VCaP (cell line): ENCODE measurements at regions not wholly inside any gene's neighbourhood (a gene's known extent, or its start where the extent isn't known, plus 50 kb on each side); places are given as distances from the start of the nearest gene placed in this dataset.

ENCODE experiments used
- H3K27ac ChIP-seq: fragments of 450-650 bp; 2 replicates; pipeline ENCODE4 v1.5.1; 2017
- TF ChIP-seq, protein P1 (sequence below): fragments of 450-650 bp; conservative IDR thresholded peaks from 2 replicates; pipeline ENCODE4 v1.5.1; 2017; ENCODE audit warnings: mild to moderate bottlenecking, moderate library complexity

GRCh38 chr2:66306483-66306882, 128.4 kb upstream of the MEIS1 start:
- H3K27ac ChIP-seq, result no peak overlapping the region
- TF ChIP-seq, protein P1, sequence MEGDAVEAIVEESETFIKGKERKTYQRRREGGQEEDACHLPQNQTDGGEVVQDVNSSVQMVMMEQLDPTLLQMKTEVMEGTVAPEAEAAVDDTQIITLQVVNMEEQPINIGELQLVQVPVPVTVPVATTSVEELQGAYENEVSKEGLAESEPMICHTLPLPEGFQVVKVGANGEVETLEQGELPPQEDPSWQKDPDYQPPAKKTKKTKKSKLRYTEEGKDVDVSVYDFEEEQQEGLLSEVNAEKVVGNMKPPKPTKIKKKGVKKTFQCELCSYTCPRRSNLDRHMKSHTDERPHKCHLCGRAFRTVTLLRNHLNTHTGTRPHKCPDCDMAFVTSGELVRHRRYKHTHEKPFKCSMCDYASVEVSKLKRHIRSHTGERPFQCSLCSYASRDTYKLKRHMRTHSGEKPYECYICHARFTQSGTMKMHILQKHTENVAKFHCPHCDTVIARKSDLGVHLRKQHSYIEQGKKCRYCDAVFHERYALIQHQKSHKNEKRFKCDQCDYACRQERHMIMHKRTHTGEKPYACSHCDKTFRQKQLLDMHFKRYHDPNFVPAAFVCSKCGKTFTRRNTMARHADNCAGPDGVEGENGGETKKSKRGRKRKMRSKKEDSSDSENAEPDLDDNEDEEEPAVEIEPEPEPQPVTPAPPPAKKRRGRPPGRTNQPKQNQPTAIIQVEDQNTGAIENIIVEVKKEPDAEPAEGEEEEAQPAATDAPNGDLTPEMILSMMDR, result no peak

DNA sequence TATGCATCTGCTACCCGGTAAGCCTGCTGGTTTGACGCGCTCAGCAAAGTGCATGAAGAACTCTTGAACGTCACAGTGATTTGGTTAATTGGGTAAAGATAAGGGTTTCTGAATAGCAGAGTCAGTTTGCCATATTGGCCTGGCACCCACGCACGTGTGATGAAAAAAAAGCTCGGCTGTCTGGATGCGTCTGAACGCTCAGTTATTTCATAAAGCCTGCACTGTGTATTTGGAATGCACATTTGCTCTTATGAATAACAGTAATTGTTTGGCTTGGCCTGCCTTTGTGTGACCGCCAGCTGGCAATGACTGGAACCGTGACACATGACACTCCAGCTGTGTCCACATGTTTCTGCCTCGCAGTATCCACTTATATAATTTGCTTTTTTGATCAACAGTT, 129.2 kb upstream of the MEIS1 start:
- H3K27ac ChIP-seq, result no peak overlapping the region
- TF ChIP-seq, protein P1, result no peak

DNA sequence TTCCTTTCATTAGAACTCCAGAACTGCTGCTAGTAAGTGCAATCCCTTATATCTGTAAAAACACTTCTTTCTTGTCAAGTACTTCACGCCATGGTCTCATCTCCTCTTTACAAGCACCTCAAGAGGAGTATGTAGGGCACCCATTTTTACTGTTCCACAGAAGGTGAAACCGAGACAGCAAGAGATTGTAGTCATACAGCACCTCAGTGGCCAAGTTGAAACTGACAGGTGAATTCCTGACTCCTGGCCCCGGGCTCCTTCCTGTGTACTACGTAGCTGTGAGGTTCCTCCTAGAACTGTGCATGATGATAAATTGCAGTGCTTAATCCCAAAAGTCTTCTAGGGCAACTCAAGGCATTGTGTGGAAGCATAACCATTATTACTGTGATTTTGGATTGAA, 131.5 kb upstream of the MEIS1 start:
- TF ChIP-seq, protein P1, result no peak
- H3K27ac ChIP-seq, result no peak overlapping the region

DNA sequence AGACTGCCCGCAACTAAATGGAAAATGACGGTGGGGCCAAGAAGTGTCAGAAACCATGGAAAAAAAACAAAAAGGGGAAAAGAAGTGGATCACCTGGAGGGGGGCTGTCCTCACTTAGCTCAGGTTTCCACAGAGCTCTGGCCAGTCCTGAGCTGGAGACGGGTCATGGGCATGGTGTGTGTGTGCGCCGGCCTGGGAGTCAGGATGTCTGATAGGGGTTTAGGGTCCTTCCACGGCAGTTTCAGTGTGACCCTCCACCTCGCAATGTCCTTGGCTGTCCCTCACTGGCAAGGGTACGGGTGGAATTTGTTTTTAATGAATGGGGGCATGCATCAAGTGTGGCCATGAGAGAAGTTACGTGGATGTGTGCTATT, 133.2 kb upstream of the MEIS1 start:
- TF ChIP-seq, protein P1, result no peak
- no peak overlapping the region for H3K27ac ChIP-seq

DNA sequence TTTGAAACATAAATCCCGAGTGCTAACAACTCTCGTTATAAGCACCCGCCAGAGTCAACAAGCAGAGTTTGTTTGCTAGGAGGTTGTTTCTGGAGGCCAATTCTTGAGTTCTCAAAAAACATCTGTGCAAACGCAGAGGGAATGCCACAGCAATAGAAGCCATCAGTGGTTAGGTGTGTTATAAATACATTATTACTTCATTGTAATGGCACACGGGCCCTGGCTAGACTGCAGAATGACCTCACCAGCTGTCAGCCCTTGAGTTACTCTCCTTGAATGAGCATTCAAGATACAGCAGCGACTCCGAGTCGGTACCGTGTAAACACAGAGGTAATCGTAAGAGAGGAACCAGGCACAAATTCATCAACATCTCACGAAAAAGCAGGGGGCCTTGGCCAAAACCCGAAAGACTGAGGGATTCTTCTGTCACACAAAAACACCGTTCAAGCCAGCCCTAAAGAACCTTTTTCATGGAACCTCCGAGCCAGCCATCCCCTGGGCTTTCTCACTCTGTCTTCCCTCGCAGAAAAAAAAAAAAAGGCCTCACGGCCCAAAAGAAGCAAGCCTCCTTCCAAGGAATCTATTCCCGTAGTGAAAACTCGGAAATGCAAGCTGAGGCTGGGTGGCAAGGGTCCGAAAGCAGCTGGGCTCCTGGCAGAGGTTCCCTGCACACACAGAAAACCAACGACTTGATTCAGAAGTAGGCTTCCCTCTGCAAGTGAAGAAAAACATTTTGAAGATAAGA, 133.7 kb upstream of the MEIS1 start:
- H3K27ac ChIP-seq, result no peak overlapping the region
- TF ChIP-seq, protein P1, result no peak

- TF ChIP-seq, protein P1, result no peak
Observed at GRCh38 chr2:66283787-66284186, 151.1 kb upstream of the MEIS1 start.

GRCh38 chr2:66281980-66282379, 152.9 kb upstream of the MEIS1 start:
- TF ChIP-seq, protein P1, result no peak
- no peak overlapping the region for H3K27ac ChIP-seq

More at GRCh38 chr2:66283787-66284186, 151.1 kb upstream of the MEIS1 start:
- no peak overlapping the region for H3K27ac ChIP-seq
